ENCODE measurements at regions not wholly inside any gene's neighbourhood (a gene's known extent, or its start where the extent isn't known, plus 50 kb on each side); places are given as distances from the start of the nearest gene placed in this dataset.

DNA sequence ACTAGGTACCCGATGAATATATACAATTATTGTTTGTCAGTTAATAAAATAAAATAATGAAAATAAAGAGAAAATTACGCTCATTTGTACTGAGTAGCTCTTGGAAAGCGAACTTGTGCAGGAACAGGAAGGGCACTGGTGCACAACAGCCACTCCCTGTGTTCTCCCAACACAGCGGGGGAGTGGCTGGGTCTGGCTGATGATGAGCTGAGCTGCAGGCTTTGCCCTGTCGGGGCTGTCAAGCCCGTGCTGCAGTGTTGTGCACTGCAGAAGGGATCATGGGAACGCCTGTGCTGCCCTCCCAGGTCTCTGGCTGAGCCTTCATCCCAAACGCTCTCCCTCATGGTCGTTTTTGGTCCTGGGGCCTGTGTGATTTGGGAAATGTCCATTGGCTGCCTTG lies 131.7 kb upstream of the MAP3K4 start (continued):
- no peak for TF ChIP-seq TAF1 (IDR thresholded peaks at IDR 0.05; ENCODE audit: low read depth, low read length)
- no peak for TF ChIP-seq KDM4A (IDR thresholded peaks at IDR 0.05; ENCODE audit: low read depth, low read length, severe bottlenecking)
- no peak for TF ChIP-seq KDM5A (IDR thresholded peaks at IDR 0.05; ENCODE audit: low read length)
- TF ChIP-seq TCF12 (IDR thresholded peaks at IDR 0.05; ENCODE audit: low read depth, low read length), result no peak
